ENCODE measurements at regions not wholly inside any gene's neighbourhood (a gene's known extent, or its start where the extent isn't known, plus 50 kb on each side); places are given as distances from the start of the nearest gene placed in this dataset.

GRCh38 chr7:118075936-118076335 lies 108.0 kb upstream of the LSM8 start:
- no peak for TF ChIP-seq CTCF (IDR thresholded peaks at IDR 0.05; ENCODE audit: unreplicated experiment)
- H3K27ac Mint-ChIP-seq (ENCODE audit: low read depth, unreplicated experiment) = peak overlapping the region; percentile 71
- H3K36me3 Mint-ChIP-seq (ENCODE audit: insufficient read depth, unreplicated experiment) = no peaks in the 10 kb centered on the region
- peaks cover 57% of the 10 kb centered on the region for H3K4me1 Mint-ChIP-seq (ENCODE audit: insufficient read depth, unreplicated experiment)
- no peak for DNase-seq (ENCODE audit: unreplicated experiment)
- peaks cover under 1% of the 10 kb centered on the region for H3K9me3 Mint-ChIP-seq (ENCODE audit: unreplicated experiment)
- ChIA-PET POLR2A (interaction anchor here (0.7 kb wide), 1 partner anchor 61 kb away, joined by 3 read pairs; no protein-coding TSS in a partner anchor), CTCF (interaction anchor here (0.6 kb wide), 1 partner anchor 616 kb away, joined by 3 read pairs; no protein-coding TSS in a partner anchor)
- BruUV-seq (replicated peaks) = no TSS peak
- intact Hi-C loops (cut with micrococcal nuclease) = no loop called here
- no peaks in the 10 kb centered on the region for H3K27me3 Mint-ChIP-seq (ENCODE audit: insufficient read depth, unreplicated experiment)
- no peak overlapping the region for H3K4me3 Mint-ChIP-seq (ENCODE audit: unreplicated experiment)

- POLR2A ChIA-PET = interaction anchor here (0.7 kb wide), 1 partner anchor 62 kb away, joined by 3 read pairs; no protein-coding TSS in a partner anchor
- peaks cover 6% of the 10 kb centered on the region for H3K9me3 Mint-ChIP-seq (ENCODE audit: unreplicated experiment)
- BruUV-seq (replicated peaks) = no TSS peak
- peaks cover 63% of the 10 kb centered on the region for H3K4me1 Mint-ChIP-seq (ENCODE audit: insufficient read depth, unreplicated experiment)
- DNase-seq (ENCODE audit: unreplicated experiment) = peak; percentile 37
- intact Hi-C loops (cut with micrococcal nuclease) = no loop called here
- no peak overlapping the region for H3K4me3 Mint-ChIP-seq (ENCODE audit: unreplicated experiment)
- no peaks in the 10 kb centered on the region for H3K27me3 Mint-ChIP-seq (ENCODE audit: insufficient read depth, unreplicated experiment)
- TF ChIP-seq CTCF (IDR thresholded peaks at IDR 0.05; ENCODE audit: unreplicated experiment) = no peak
- CTCF ChIA-PET = interaction anchor here (0.6 to 0.8 kb wide), 4 partner anchors 28 to 948 kb away, joined by 3 read pairs; no protein-coding TSS in a partner anchor
- no peak overlapping the region for H3K27ac Mint-ChIP-seq (ENCODE audit: low read depth, unreplicated experiment)
- H3K36me3 Mint-ChIP-seq (ENCODE audit: insufficient read depth, unreplicated experiment) = no peaks in the 10 kb centered on the region
These were observed 107.4 kb upstream of the LSM8 start for GRCh38 chr7:118076564-118076963.

GRCh38 chr7:118078015-118078414 lies 105.9 kb upstream of the LSM8 start:
- ChIA-PET CTCF (interaction anchor here (0.6 to 1.3 kb wide), 5 partner anchors 7 to 1392 kb away, joined by 3 to 5 read pairs (median 4); no protein-coding TSS in a partner anchor), POLR2A (interaction anchor here (0.5 to 1.4 kb wide), 5 partner anchors 17 to 307 kb away, joined by 3 read pairs; no protein-coding TSS in a partner anchor)
- BruUV-seq (replicated peaks) = no TSS peak
- H3K36me3 Mint-ChIP-seq (ENCODE audit: insufficient read depth, unreplicated experiment) = no peaks in the 10 kb centered on the region
- H3K4me3 Mint-ChIP-seq (ENCODE audit: unreplicated experiment) = no peak overlapping the region
- peaks cover 54% of the 10 kb centered on the region for H3K4me1 Mint-ChIP-seq (ENCODE audit: insufficient read depth, unreplicated experiment)
- intact Hi-C loops (cut with micrococcal nuclease) = no loop called here
- H3K9me3 Mint-ChIP-seq (ENCODE audit: unreplicated experiment) = peaks cover 7% of the 10 kb centered on the region
- no peak for DNase-seq (ENCODE audit: unreplicated experiment)
- H3K27ac Mint-ChIP-seq (ENCODE audit: low read depth, unreplicated experiment) = peak overlapping the region; percentile 6
- TF ChIP-seq CTCF (IDR thresholded peaks at IDR 0.05; ENCODE audit: unreplicated experiment) = no peak
- no peaks in the 10 kb centered on the region for H3K27me3 Mint-ChIP-seq (ENCODE audit: insufficient read depth, unreplicated experiment)

- Mint-ChIP-seq H3K4me3 (ENCODE audit: unreplicated experiment) (no peak overlapping the region), H3K27ac (ENCODE audit: low read depth, unreplicated experiment) (peak overlapping the region; percentile 63), H3K36me3 (ENCODE audit: insufficient read depth, unreplicated experiment) (no peaks in the 10 kb centered on the region), H3K4me1 (ENCODE audit: insufficient read depth, unreplicated experiment) (peaks cover 52% of the 10 kb centered on the region), H3K27me3 (ENCODE audit: insufficient read depth, unreplicated experiment) (no peaks in the 10 kb centered on the region), H3K9me3 (ENCODE audit: unreplicated experiment) (peaks cover 13% of the 10 kb centered on the region)
- ChIA-PET POLR2A (interaction anchor here (0.6 to 1.8 kb wide), 10 partner anchors 9 to 298 kb away, joined by 3 to 5 read pairs (median 3); partner anchors contain the start of gene CTTNBP2), CTCF (interaction anchor here (0.5 to 1.5 kb wide), 3 partner anchors 10 to 239 kb away, joined by 4 read pairs; no protein-coding TSS in a partner anchor)
- intact Hi-C loops (cut with micrococcal nuclease) = no loop called here
- no peak for TF ChIP-seq CTCF (IDR thresholded peaks at IDR 0.05; ENCODE audit: unreplicated experiment)
- peak; percentile 46 for DNase-seq (ENCODE audit: unreplicated experiment)
- no TSS peak for BruUV-seq (replicated peaks)
These were observed 104.6 kb upstream of the LSM8 start for GRCh38 chr7:118079369-118079768.

All from MCF 10A (cell line).